HepG2 (cell line): ENCODE measurements at regions not wholly inside any gene's neighbourhood (a gene's known extent, or its start where the extent isn't known, plus 50 kb on each side); places are given as distances from the start of the nearest gene placed in this dataset.

Experiments used
- ATAC-seq: fragments of 200-7000 bp; cut with Tn5 transposase; 3 replicates; pipeline ENCODE4 v1.9.1; 2020; ENCODE audit warnings: mild to moderate bottlenecking, moderate library complexity
- BruUV-seq: library from RNA; stranded (reverse); fragments of 400-500 nt; replicated peaks from 2 replicates; lab custom pipeline; 2021; lab: Mats Ljungman, UMichigan
- CTCF ChIA-PET: fragments of 300-600 bp; formaldehyde crosslinking; extraction: SDS; loops from one replicate; lab custom pipeline; 2021; ENCODE audit warnings: low total read pairs, inconsistent platforms, low intra/inter-chr PET ratio; lab: Yijun Ruan, JAX
- POLR2A ChIA-PET: fragments of 350-600 bp; sonication (Branson Sonifier 250); formaldehyde crosslinking; loops from one replicate; lab custom pipeline; 2020; ENCODE audit warnings: antibody characterized with exemption, inconsistent platforms; lab: Yijun Ruan, JAX
- DNase-seq: peaks from one replicate; pipeline ENCODE4 v3.0.0-alpha.2; 2015; ENCODE audit warnings: low spot score
- FAIRE-seq: peaks from 3 replicates; lab custom pipeline; 2011; peaks lifted over from hg19 to GRCh38; lab: Jason Lieb, UNC
- H2AFZ ChIP-seq: one replicate; pipeline ENCODE4 v1.6.1; 2011; ENCODE audit warnings: low read length, inconsistent platforms
- H3K27ac ChIP-seq: fragments of 300-600 bp; 3 replicates; pipeline ENCODE4 v1.8.0; 2011; ENCODE audit warnings: mixed run types, mild to moderate bottlenecking, mixed read lengths, low read length, inconsistent platforms; ENCODE audit not compliant: insufficient read depth; ENCODE audit errors: extremely low read length
- H3K27me3 ChIP-seq, 2 experiments: fragments of 200-600 bp in 1 of 2; 2 replicates in 1 of 2; 3 replicates in 1 of 2; pipeline versions ENCODE4 v1.6.0 to v1.8.0; 2011; ENCODE audit warnings: low read length in 2 of 2, mild to moderate bottlenecking in 2 of 2, moderate library complexity in 2 of 2, inconsistent platforms in 1 of 2; ENCODE audit not compliant: insufficient read depth in 2 of 2, control insufficient read depth in 1 of 2
- H3K36me3 ChIP-seq, 2 experiments: fragments of 200-600 bp in 1 of 2; replicated peaks in 1 of 2; 2 replicates in 1 of 2; 3 replicates in 1 of 2; pipeline versions ENCODE4 v1.5.1 to v1.8.0; 2011; ENCODE audit warnings: low read length in 2 of 2, inconsistent platforms in 1 of 2; ENCODE audit not compliant: insufficient read depth in 2 of 2, control insufficient read depth in 1 of 2
- H3K4me1 ChIP-seq: 2 replicates; pipeline ENCODE4 v1.5.1; 2012; ENCODE audit warnings: low read length, inconsistent platforms; ENCODE audit not compliant: insufficient read depth
- H3K4me2 ChIP-seq: 2 replicates; pipeline ENCODE4 v1.6.0; 2011; ENCODE audit warnings: low read depth, low read length, inconsistent platforms
- H3K4me3 ChIP-seq, 3 experiments: fragments of 200-600 bp in 1 of 3; sonication (generic), shearing (Covaris generic) in 1 of 3; replicated peaks in 1 of 3; 2 replicates each; pipeline ENCODE4 v1.5.1; 2011 to 2016; ENCODE audit warnings: low read length in 3 of 3, inconsistent platforms in 2 of 3, low read depth in 2 of 3, mild to moderate bottlenecking in 2 of 3, control low read depth in 1 of 3, mixed read lengths in 1 of 3; ENCODE audit not compliant: insufficient read depth in 1 of 3
- H3K79me2 ChIP-seq: one replicate; pipeline ENCODE4 v1.6.1; 2011; ENCODE audit warnings: low read length, inconsistent platforms; ENCODE audit not compliant: insufficient read depth
- H3K9ac ChIP-seq: 2 replicates; pipeline ENCODE4 v1.6.0; 2011; ENCODE audit warnings: mild to moderate bottlenecking, low read depth, low read length, inconsistent platforms; ENCODE audit not compliant: insufficient read depth
- H3K9me3 ChIP-seq: 2 replicates; pipeline ENCODE4 v1.5.1; 2012; ENCODE audit warnings: mild to moderate bottlenecking, low read length
- H4K20me1 ChIP-seq: 2 replicates; pipeline ENCODE4 v1.6.0; 2011; ENCODE audit warnings: inconsistent platforms, mild to moderate bottlenecking, low read length, moderate library complexity; ENCODE audit not compliant: insufficient read depth
- JUN ChIP-seq: sonication (generic); formaldehyde crosslinking; IDR thresholded peaks from 2 replicates; pipeline ENCODE4 v1.4.0; 2020; ENCODE audit warnings: mild to moderate bottlenecking, missing genetic modification reagents
- SMAD1 ChIP-seq: sonication (generic); formaldehyde crosslinking; IDR thresholded peaks from 2 replicates; pipeline ENCODE4 v1.4.0; 2020; ENCODE audit warnings: missing genetic modification reagents, low read depth, mild to moderate bottlenecking, borderline replicate concordance
- SRSF1 ChIP-seq: fragments of 200-400 bp; formaldehyde crosslinking; optimal IDR thresholded peaks from 2 replicates; pipeline ENCODE3; 2017; ENCODE audit warnings: mild to moderate bottlenecking, low read depth, low read length, moderate library complexity
- TP53 ChIP-seq: sonication (generic); formaldehyde crosslinking; conservative IDR thresholded peaks from 2 replicates; pipeline ENCODE4 v1.4.0; 2020; ENCODE audit warnings: missing genetic modification reagents
- ZNF780A ChIP-seq: sonication (generic); formaldehyde crosslinking; IDR thresholded peaks from 2 replicates; pipeline ENCODE4 v1.8.0; 2022; ENCODE audit warnings: mild to moderate bottlenecking, missing genetic modification reagents, moderate library complexity
- WGBS: methylation state at CpG from one replicate; pipeline ENCODE4 v1.1.6; 2017; ENCODE audit warnings: low lambda C conversion rate; 5-methylcytosine and 5-hydroxymethylcytosine counted together
- in situ Hi-C: cut with HindIII; loops from 2 replicates; pipeline ENCODE4 v1.10.0; 2017; ENCODE audit warnings: low pct_unique_long_range_greater_than_20kb; ENCODE audit not compliant: extremely low pct_ligation_motif_present
- intact Hi-C: fragments of 100-400 bp; cut with micrococcal nuclease; formaldehyde crosslinking; loops from one replicate; pipeline ENCODE4 v1.10.0; 2022; ENCODE audit not compliant: unreplicated experiment
- TF ChIP-seq, protein P1 (sequence below): sonication (generic); formaldehyde crosslinking; IDR thresholded peaks from 2 replicates; pipeline ENCODE4 v1.4.0; 2020; ENCODE audit warnings: mild to moderate bottlenecking, missing genetic modification reagents

DNA sequence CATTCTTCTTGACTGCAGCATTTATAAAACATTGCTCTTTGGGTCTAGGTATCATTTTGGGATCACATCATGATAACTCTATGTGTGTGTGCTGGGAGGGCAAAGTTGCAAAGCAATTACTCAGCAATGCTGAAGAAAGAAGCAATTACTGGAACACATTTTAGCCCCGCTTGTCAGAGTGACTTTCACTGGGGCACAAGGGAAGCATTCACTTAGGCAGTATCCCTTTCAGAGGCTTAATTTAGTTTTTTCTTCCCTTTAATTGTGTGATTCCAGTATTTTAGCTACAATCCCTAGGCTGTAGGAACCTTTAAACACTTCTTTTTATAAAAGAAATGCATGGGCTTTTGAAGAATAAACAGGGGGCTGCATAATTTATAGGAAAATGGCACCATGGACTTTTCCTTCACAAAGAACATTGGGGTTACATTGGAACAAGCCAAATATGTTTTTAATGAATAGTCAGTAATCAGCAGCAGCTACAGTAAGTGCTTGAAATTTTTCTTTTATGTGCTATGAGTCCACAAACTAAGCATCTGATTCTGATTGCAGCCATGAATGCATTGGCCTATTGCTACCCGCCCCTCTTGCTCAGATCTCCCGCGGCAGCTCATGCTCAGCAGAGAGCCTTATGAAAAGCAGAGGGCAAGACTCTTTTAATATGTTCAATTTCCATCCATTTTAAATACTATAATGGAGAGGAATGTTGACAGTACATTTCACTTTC, 51.2 kb upstream of the NXPH1 start:
- H3K79me2 ChIP-seq: no peaks in the 10 kb centered on the region
- no peak overlapping the region for H3K27ac ChIP-seq
- no peak overlapping the region for H3K9ac ChIP-seq
- FAIRE-seq (no peak), ATAC-seq (no peak), DNase-seq (no peak)
- H3K4me1 ChIP-seq: no peaks in the 10 kb centered on the region
- TF ChIP-seq SMAD1 (CRISPR knock-in tag) (no peak), ZNF780A (CRISPR knock-in tag) (no peak), JUN (CRISPR knock-in tag) (no peak), SRSF1 (no peak), TP53 (no peak)
- TF ChIP-seq, protein P1, sequence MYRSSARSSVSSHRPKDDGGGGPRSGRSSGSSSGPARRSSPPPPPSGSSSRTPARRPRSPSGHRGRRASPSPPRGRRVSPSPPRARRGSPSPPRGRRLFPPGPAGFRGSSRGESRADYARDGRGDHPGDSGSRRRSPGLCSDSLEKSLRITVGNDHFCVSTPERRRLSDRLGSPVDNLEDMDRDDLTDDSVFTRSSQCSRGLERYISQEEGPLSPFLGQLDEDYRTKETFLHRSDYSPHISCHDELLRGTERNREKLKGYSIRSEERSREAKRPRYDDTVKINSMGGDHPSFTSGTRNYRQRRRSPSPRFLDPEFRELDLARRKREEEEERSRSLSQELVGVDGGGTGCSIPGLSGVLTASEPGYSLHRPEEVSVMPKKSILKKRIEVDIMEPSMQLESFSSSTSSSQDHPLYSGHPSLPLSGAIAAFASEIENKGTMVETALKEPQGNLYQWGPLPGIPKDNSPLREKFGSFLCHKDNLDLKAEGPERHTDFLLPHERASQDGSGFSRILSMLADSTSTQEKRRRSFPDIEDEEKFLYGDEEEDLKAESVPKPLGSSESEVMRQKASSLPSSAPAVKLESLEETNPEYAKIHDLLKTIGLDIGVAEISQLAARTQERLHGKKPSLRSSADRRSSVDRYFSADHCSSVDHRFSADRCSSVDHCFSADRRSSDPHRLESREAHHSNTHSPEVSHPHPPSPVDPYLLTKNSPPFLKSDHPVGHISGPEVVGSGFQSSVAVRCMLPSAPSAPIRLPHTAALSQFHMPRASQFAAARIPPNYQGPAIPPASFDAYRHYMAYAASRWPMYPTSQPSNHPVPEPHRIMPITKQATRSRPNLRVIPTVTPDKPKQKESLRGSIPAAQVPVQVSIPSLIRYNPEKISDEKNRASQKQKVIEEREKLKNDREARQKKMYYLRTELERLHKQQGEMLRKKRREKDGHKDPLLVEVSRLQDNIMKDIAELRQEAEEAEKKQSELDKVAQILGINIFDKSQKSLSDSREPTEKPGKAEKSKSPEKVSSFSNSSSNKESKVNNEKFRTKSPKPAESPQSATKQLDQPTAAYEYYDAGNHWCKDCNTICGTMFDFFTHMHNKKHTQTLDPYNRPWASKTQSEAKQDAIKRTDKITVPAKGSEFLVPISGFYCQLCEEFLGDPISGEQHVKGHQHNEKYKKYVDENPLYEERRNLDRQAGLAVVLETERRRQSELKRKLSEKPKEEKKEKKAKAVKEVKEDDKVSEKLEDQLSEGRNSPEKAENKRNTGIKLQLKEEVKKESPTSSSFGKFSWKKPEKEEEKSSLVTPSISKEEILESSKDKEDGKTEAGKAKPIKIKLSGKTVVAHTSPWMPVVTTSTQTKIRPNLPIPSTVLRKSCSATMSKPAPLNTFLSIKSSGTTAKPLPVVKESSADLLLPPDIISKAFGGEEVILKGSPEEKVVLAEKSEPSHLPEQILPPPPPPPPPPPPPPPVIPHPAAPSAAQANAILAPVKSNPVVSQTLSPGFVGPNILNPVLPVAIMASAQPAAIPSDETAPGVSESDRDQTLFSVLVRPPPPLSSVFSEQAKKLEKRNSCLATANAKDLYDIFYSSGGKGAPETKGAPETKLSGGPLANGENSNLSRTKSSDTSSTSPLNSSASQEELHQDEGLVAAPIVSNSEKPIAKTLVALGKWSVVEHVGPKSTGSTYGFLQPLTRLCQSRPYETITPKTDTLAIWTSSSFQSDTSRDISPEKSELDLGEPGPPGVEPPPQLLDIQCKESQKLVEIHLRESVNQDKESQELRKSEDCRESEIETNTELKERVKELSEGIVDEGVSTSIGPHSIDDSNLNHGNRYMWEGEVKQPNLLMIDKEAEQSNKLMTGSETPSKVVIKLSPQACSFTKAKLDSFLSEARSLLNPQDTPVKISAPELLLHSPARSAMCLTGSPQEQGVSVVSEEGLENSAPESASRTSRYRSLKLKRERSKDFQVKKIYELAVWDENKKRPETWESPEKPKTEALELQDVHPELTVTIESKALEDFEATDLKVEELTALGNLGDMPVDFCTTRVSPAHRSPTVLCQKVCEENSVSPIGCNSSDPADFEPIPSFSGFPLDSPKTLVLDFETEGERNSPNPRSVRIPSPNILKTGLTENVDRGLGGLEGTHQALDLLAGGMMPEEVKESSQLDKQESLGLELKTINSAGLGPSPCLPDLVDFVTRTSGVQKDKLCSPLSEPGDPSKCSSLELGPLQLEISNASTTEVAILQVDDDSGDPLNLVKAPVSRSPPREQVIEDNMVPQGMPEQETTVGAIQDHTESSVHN (CRISPR knock-in tag): no peak
- no peaks in the 10 kb centered on the region for H3K36me3 ChIP-seq
- intact Hi-C loops (no loop called here), in situ Hi-C loops (no loop called here)
- 5% methylated on average over 4 of the region's 4 CpGs for WGBS
- POLR2A ChIA-PET: no interaction called here
- CTCF ChIA-PET: no interaction called here
- H3K27me3 ChIP-seq: no peaks in the 10 kb centered on the region
- H3K9me3 ChIP-seq: no peaks in the 10 kb centered on the region
- H3K4me2 ChIP-seq: no peak overlapping the region
- BruUV-seq: no TSS peak
- no peaks in the 10 kb centered on the region for H4K20me1 ChIP-seq
- no peak overlapping the region for H3K4me3 ChIP-seq
- no peak overlapping the region for H2AFZ ChIP-seq
